Endothelial cell of umbilical vein (primary cell): ENCODE measurements at regions not wholly inside any gene's neighbourhood (a gene's known extent, or its start where the extent isn't known, plus 50 kb on each side); places are given as distances from the start of the nearest gene placed in this dataset.

Source experiments
- BruUV-seq: library from RNA; stranded (reverse); fragments of 400-500 nt; replicated peaks from 2 replicates; lab custom pipeline; 2021; lab: Mats Ljungman, UMichigan
- CTCF ChIA-PET: fragments of 300-600, 350-600 bp; sonication (Branson Sonifier 250); formaldehyde crosslinking; loops from one replicate; lab custom pipeline; 2021; ENCODE audit warnings: antibody characterized with exemption, inconsistent platforms; lab: Charles Lee
- POLR2A ChIA-PET: fragments of 300-600, 350-600 bp; sonication (Branson Sonifier 250); formaldehyde crosslinking; loops from one replicate; lab custom pipeline; 2021; ENCODE audit warnings: antibody characterized with exemption, inconsistent platforms; lab: Charles Lee
- DNase-seq: peaks from one replicate; pipeline ENCODE4 v3.0.0-alpha.2; 2011; ENCODE audit warnings: low read depth, low spot score
- FAIRE-seq: peaks from 2 replicates; lab custom pipeline; 2011; peaks lifted over from hg19 to GRCh38; lab: Jason Lieb, UNC
- H2AFZ ChIP-seq: 2 replicates; pipeline ENCODE4 v1.6.0; 2012; ENCODE audit warnings: low read depth, low read length, control low read depth, inconsistent platforms
- H3K27ac ChIP-seq: 2 replicates; pipeline ENCODE4 v1.5.1; 2011; ENCODE audit warnings: low read depth, mild to moderate bottlenecking, control low read depth, low read length, moderate library complexity; ENCODE audit not compliant: insufficient read depth
- H3K27me3 ChIP-seq, 2 experiments: 2 replicates each; pipeline versions ENCODE4 v1.6.0 to v1.6.1; 2011; ENCODE audit warnings: low read length in 2 of 2, mixed read lengths in 1 of 2; ENCODE audit not compliant: control insufficient read depth in 2 of 2, insufficient read depth in 2 of 2
- H3K36me3 ChIP-seq, 2 experiments: 2 replicates in 1 of 2; 3 replicates in 1 of 2; pipeline ENCODE4 v1.5.1; 2011; ENCODE audit warnings: low read length in 2 of 2, mild to moderate bottlenecking in 1 of 2, moderate library complexity in 1 of 2; ENCODE audit not compliant: control insufficient read depth in 2 of 2, insufficient read depth in 2 of 2; ENCODE audit errors: extremely low read depth in 1 of 2
- H3K4me1 ChIP-seq: 3 replicates; pipeline ENCODE4 v1.5.1; 2011; ENCODE audit warnings: mild to moderate bottlenecking, low read length; ENCODE audit not compliant: control insufficient read depth, insufficient read depth; ENCODE audit errors: extremely low read depth
- H3K4me2 ChIP-seq: 2 replicates; pipeline ENCODE4 v1.6.1; 2011; ENCODE audit warnings: low read length, control low read depth, mixed read lengths; ENCODE audit not compliant: insufficient read depth
- H3K4me3 ChIP-seq, 3 experiments: fragments of 200-600 bp in 1 of 3; sonication (generic), shearing (Covaris generic) in 1 of 3; replicated peaks in 1 of 3; 2 replicates each; pipeline ENCODE4 v1.5.1; 2011 to 2016; ENCODE audit warnings: control low read depth in 3 of 3, low read length in 3 of 3, mild to moderate bottlenecking in 2 of 3, inconsistent platforms in 1 of 3, low read depth in 1 of 3, moderate library complexity in 1 of 3; ENCODE audit not compliant: insufficient read depth in 1 of 3
- H3K79me2 ChIP-seq: 2 replicates; pipeline ENCODE4 v1.6.0; 2012; ENCODE audit warnings: low read length, inconsistent platforms; ENCODE audit not compliant: control insufficient read depth, insufficient read depth
- H3K9ac ChIP-seq: replicated peaks from 2 replicates; pipeline ENCODE3; 2011; ENCODE audit warnings: low read length, control low read depth; ENCODE audit not compliant: insufficient read depth; ENCODE audit errors: extremely low read depth
- H3K9me1 ChIP-seq: replicated peaks from 3 replicates; pipeline ENCODE4 v1.6.0; 2011; ENCODE audit warnings: mild to moderate bottlenecking, low read length; ENCODE audit not compliant: control insufficient read depth, insufficient read depth; ENCODE audit errors: extremely low read depth
- H3K9me3 ChIP-seq: replicated peaks from 2 replicates; pipeline ENCODE4 v1.5.1; 2012; ENCODE audit warnings: low read length, inconsistent platforms; ENCODE audit not compliant: control insufficient read depth, insufficient read depth
- H4K20me1 ChIP-seq: replicated peaks from 2 replicates; pipeline ENCODE3; 2011; ENCODE audit warnings: mild to moderate bottlenecking, low read length; ENCODE audit not compliant: control insufficient read depth, insufficient read depth; ENCODE audit errors: extremely low read depth
- EZH2 ChIP-seq: IDR thresholded peaks from 2 replicates; pipeline ENCODE4 v1.6.1; 2012; ENCODE audit warnings: borderline replicate concordance, low read depth, mild to moderate bottlenecking, moderate library complexity, low read length, inconsistent platforms; ENCODE audit not compliant: severe bottlenecking
- FOS ChIP-seq: IDR thresholded peaks from 2 replicates; pipeline ENCODE4 v1.6.1; 2011; ENCODE audit warnings: mild to moderate bottlenecking, low read length, moderate library complexity, borderline replicate concordance; ENCODE audit not compliant: insufficient read depth
- GATA2 ChIP-seq: IDR thresholded peaks from 2 replicates; pipeline ENCODE4 v1.7.0; 2011; ENCODE audit warnings: low read depth, mild to moderate bottlenecking, moderate library complexity, mixed read lengths, low read length; ENCODE audit not compliant: insufficient read length, insufficient read depth
- JUN ChIP-seq: IDR thresholded peaks from 2 replicates; pipeline ENCODE4 v1.6.1; 2011; ENCODE audit warnings: borderline replicate concordance, low read depth; ENCODE audit not compliant: insufficient read length, insufficient read depth
- MYC ChIP-seq: IDR thresholded peaks from one replicate; pipeline ENCODE4 v1.6.1; 2011; ENCODE audit warnings: mild to moderate bottlenecking, low read depth, low read length
- POLR2A ChIP-seq: IDR thresholded peaks from 2 replicates; pipeline ENCODE4 v1.6.1; 2012; ENCODE audit warnings: low read depth, mild to moderate bottlenecking, control low read depth, low read length
- POLR2AphosphoS5 ChIP-seq: IDR thresholded peaks from 2 replicates; pipeline ENCODE4 v1.6.1; 2012; ENCODE audit warnings: low read depth, mild to moderate bottlenecking, control low read depth, low read length, moderate library complexity; ENCODE audit not compliant: insufficient read depth
- dilution Hi-C: fragments of 300-500 bp; cut with MboI; formaldehyde crosslinking; loops from one replicate; pipeline ENCODE4 v1.15.0; 2019; ENCODE audit warnings: low sequenced_read_pairs; ENCODE audit not compliant: extremely low pct_ligation_motif_present
- intact Hi-C: fragments of 100-400 bp; cut with micrococcal nuclease; formaldehyde crosslinking; loops from one replicate; pipeline ENCODE4 v1.10.0; 2022
- TF ChIP-seq, protein P1 (sequence below): IDR thresholded peaks from 2 replicates; pipeline ENCODE4 v1.6.1; 2011; ENCODE audit not compliant: insufficient read depth, insufficient read length
- TF ChIP-seq, protein P2 (sequence below), 2 donors: IDR thresholded peaks; 1 replicate in 1 of 2; 2 replicates in 1 of 2; pipeline ENCODE4 v1.5.1; 2011; ENCODE audit warnings: low read length in 2 of 2, mild to moderate bottlenecking in 2 of 2, moderate library complexity in 2 of 2, control low read depth in 1 of 2, inconsistent platforms in 1 of 2, low read depth in 1 of 2; ENCODE audit not compliant: insufficient read depth in 1 of 2; ENCODE audit errors: extremely low read depth in 1 of 2

DNA sequence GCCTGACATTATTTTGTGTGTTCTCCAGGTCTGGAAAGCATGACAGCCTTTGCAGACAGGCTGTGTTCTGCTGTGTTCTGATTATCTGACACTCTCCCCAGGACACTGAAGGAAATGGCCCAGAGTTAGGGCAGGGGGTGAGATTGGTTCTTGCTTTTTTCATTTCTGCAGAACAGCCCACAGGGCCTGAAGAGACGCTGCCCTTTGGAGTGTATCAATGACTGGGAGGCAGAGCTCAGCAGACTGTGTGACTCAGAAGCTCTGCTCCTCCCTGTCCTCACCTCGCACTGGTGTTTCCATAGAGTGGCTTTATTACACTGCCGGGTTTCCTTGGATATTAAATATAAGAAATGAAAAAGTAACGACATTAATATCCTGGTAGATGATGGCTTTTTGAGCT lies 523.6 kb downstream of the NTRK3 start:
- ChIA-PET POLR2A (no interaction called here), CTCF (no interaction called here)
- dilution Hi-C loops: no loop called here

More for the DNA sequence above, 523.6 kb downstream of the NTRK3 start:
- Histone ChIP-seq H2AFZ (no peak overlapping the region), H3K4me3 (no peak overlapping the region), H3K27ac (no peak overlapping the region), H3K4me2 (no peak overlapping the region), H3K79me2 (no peaks in the 10 kb centered on the region), H3K9me3 (peaks cover 2% of the 10 kb centered on the region), H3K27me3 (no peaks in the 10 kb centered on the region), H3K4me1 (no peaks in the 10 kb centered on the region), H3K36me3 (no peaks in the 10 kb centered on the region), H3K9me1 (no peaks in the 10 kb centered on the region), H3K9ac (no peak overlapping the region), H4K20me1 (no peaks in the 10 kb centered on the region)
- no peak for DNase-seq
- FAIRE-seq: no peak
- intact Hi-C loops: no loop called here
- TF ChIP-seq POLR2AphosphoS5 (no peak), MYC (no peak), EZH2 (no peak), JUN (no peak), POLR2A (no peak), FOS (no peak), GATA2 (no peak)
- TF ChIP-seq, protein P1, sequence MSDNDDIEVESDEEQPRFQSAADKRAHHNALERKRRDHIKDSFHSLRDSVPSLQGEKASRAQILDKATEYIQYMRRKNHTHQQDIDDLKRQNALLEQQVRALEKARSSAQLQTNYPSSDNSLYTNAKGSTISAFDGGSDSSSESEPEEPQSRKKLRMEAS: no peak
- TF ChIP-seq, protein P2, sequence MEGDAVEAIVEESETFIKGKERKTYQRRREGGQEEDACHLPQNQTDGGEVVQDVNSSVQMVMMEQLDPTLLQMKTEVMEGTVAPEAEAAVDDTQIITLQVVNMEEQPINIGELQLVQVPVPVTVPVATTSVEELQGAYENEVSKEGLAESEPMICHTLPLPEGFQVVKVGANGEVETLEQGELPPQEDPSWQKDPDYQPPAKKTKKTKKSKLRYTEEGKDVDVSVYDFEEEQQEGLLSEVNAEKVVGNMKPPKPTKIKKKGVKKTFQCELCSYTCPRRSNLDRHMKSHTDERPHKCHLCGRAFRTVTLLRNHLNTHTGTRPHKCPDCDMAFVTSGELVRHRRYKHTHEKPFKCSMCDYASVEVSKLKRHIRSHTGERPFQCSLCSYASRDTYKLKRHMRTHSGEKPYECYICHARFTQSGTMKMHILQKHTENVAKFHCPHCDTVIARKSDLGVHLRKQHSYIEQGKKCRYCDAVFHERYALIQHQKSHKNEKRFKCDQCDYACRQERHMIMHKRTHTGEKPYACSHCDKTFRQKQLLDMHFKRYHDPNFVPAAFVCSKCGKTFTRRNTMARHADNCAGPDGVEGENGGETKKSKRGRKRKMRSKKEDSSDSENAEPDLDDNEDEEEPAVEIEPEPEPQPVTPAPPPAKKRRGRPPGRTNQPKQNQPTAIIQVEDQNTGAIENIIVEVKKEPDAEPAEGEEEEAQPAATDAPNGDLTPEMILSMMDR (IDR thresholded peaks at IDR 0.05; ENCODE audit: extremely low read depth in 1 of 2, insufficient read depth in 1 of 2, low read depth in 1 of 2, low read length in 2 of 2): no peak
- no TSS peak for BruUV-seq
